ENCODE measurements at regions not wholly inside any gene's neighbourhood (a gene's known extent, or its start where the extent isn't known, plus 50 kb on each side); places are given as distances from the start of the nearest gene placed in this dataset.

DNA sequence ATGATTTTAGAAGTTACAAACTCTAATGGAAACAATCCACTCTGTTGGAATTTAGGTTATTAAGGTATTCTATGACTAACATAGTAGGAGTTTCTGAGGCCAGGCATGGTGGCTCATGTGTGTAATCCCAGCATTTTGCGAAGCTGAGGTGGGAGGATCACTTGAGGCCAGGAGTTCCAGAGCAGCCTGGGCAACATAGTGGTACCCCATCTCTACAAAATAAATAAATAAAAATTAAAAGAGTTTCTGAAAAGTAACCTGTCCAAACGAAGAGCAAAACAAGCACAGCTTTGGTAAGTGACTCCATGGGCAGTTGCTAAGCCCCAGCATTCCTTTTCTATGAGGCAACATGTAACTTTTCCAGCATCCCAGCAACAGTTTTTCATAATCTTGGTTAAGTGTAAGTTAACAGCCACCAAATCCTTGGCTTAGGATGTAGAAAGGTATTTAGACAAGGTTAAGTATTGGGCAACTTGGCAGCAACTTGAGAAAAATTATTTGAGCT is 86.3 kb downstream of the SOX4 start:
- TF ChIP-seq EZH2 (IDR thresholded peaks at IDR 0.05; ENCODE audit: borderline replicate concordance, low read length) = no peak
- no peak for TF ChIP-seq CTCF (IDR thresholded peaks at IDR 0.05; ENCODE audit: low read length)

Measured in OCI-LY1 (cell line).